Pancreas (tissue), 10 donors: ENCODE measurements at regions not wholly inside any gene's neighbourhood (a gene's known extent, or its start where the extent isn't known, plus 50 kb on each side); places are given as distances from the start of the nearest gene placed in this dataset.

Experiments
- ATAC-seq, 4 donors: fragments of 200-7000 bp; cut with Tn5 transposase; one replicate each; pipeline versions ENCODE4 v1.8.0 to v1.9.1; 2020; ENCODE audit warnings: mild to moderate bottlenecking in 4 of 4, moderate library complexity in 4 of 4
- DNase-seq, 6 donors: peaks; one replicate each; pipeline ENCODE4 v3.0.0-alpha.2; 2020
- FAIRE-seq: peaks from 2 replicates; lab custom pipeline; 2012; peaks lifted over from hg19 to GRCh38; lab: Jason Lieb, UNC
- H3K27ac ChIP-seq, 4 donors: fragments of 200-600 bp; sonication (generic); 1 replicate in 3 of 4; 2 replicates in 1 of 4; pipeline versions ENCODE4 v1.5.0 to v1.8.0; 2020
- H3K27me3 ChIP-seq, 4 donors: fragments of 200-600 bp; one replicate each; pipeline ENCODE4 v1.8.0; 2021
- H3K36me3 ChIP-seq, 3 donors: fragments of 200-600 bp; sonication (generic) in 1 of 3; one replicate each; pipeline versions ENCODE4 v1.5.0 to v1.8.0; 2020 to 2021
- H3K4me1 ChIP-seq, 3 donors: fragments of 200-600 bp; one replicate each; pipeline ENCODE4 v1.8.0; 2021
- H3K4me3 ChIP-seq, 4 donors: fragments of 200-600 bp; sonication (generic) in 2 of 4; one replicate each; pipeline versions ENCODE4 v1.5.0 to v1.8.0; 2020 to 2021
- H3K9me3 ChIP-seq, 4 donors: fragments of 200-600 bp; one replicate each; pipeline ENCODE4 v1.8.0; 2021
- WGBS, 2 donors: extraction: QIAGEN DNeasy Blood & Tissue Kit; methylation state at CpG; one replicate each; pipeline ENCODE4 v1.1.7; 2013; 5-methylcytosine and 5-hydroxymethylcytosine counted together
- intact Hi-C, 3 donors: fragments of 100-400 bp; cut with DNase I; formaldehyde crosslinking; loops; one replicate each; pipeline versions ENCODE4 v1.11.1 to v1.14.2; 2022
- TF ChIP-seq, protein P1 (sequence below), 4 donors: fragments of 200-600 bp; sonication (generic) in 3 of 4; IDR thresholded peaks; one replicate each; pipeline versions ENCODE4 v1.5.0 to v1.8.0; 2021; ENCODE audit warnings: antibody characterized with exemption in 4 of 4
- donor health status: healthy with polysubstance abuse.
- donor health status: DM: no; HTN: no; CAD: no; lungs with moderate emphysema.
- donor health status: DM: no; HTN: no; CAD: no.
- donor health status: control.
- donor health status: control.
- donor health status: Bipolar disorder and iron deficiency.
- donor health status: DM: yes; HTN: yes; CAD: no.
- donor health status: DM: no; HTN: no; CAD: no.
- donor health status: DM: no; HTN: no; CAD: no.
- donor health status: DM: yes; HTN: yes; CAD: no.

DNA sequence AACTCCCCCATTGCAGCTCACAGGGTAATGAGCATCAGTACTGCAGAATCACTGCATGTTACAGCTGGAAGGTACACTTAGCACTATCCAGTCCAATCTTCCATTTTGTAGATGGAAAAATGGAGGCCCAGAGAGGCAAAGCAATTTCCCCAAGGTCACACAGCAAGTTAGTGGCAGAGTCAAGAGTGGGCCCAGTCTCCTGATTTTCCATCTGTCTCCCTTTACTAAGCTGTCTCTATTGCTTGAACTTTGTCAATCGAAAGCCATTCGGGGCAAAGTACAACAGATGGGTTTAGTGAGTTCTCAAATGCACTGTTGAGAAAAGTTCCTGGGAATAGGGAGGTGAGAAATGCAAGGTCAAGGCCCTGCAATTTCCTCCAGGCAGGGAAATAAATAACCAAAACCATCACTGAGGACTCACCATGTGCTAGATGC is 50.4 kb upstream of the IFFO2 start:
- intact Hi-C loops: no loop called here
- H3K36me3 ChIP-seq: no peaks in the 10 kb centered on the region
- peak overlapping the region; percentile 82 to 93 (median 88) for H3K27ac ChIP-seq
- H3K9me3 ChIP-seq: no peaks in the 10 kb centered on the region
- ATAC-seq (peak; percentile 6 to 28 (median 18)), FAIRE-seq (no peak), DNase-seq (no peak)
- TF ChIP-seq, protein P1, sequence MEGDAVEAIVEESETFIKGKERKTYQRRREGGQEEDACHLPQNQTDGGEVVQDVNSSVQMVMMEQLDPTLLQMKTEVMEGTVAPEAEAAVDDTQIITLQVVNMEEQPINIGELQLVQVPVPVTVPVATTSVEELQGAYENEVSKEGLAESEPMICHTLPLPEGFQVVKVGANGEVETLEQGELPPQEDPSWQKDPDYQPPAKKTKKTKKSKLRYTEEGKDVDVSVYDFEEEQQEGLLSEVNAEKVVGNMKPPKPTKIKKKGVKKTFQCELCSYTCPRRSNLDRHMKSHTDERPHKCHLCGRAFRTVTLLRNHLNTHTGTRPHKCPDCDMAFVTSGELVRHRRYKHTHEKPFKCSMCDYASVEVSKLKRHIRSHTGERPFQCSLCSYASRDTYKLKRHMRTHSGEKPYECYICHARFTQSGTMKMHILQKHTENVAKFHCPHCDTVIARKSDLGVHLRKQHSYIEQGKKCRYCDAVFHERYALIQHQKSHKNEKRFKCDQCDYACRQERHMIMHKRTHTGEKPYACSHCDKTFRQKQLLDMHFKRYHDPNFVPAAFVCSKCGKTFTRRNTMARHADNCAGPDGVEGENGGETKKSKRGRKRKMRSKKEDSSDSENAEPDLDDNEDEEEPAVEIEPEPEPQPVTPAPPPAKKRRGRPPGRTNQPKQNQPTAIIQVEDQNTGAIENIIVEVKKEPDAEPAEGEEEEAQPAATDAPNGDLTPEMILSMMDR (IDR thresholded peaks at IDR 0.05): no peak
- H3K27me3 ChIP-seq: no peaks in the 10 kb centered on the region
- WGBS, 2 donors: 16 to 21% methylated on average over 2 of the region's 2 CpGs
- peak overlapping the region in 2 of 4 donors; percentile 18 to 23 for H3K4me3 ChIP-seq
- peaks cover 51 to 63% (median 62%) of the 10 kb centered on the region in 3 donors for H3K4me1 ChIP-seq
